ENCODE measurements at regions not wholly inside any gene's neighbourhood (a gene's known extent, or its start where the extent isn't known, plus 50 kb on each side); places are given as distances from the start of the nearest gene placed in this dataset.

GRCh38 chr21:24730661-24731060, 876.6 kb downstream of the MRPL39 start:
- no peak overlapping the region for H3K4me3 ChIP-seq (ENCODE audit: low read depth, low read length)
- TF ChIP-seq CTCF (IDR thresholded peaks at IDR 0.05; ENCODE audit: borderline replicate concordance, insufficient read depth, low read depth, low read length) = no peak

- TF ChIP-seq CTCF (IDR thresholded peaks at IDR 0.05; ENCODE audit: borderline replicate concordance, insufficient read depth, low read depth, low read length) = no peak
- no peak overlapping the region for H3K4me3 ChIP-seq (ENCODE audit: low read depth, low read length)
Measured at GRCh38 chr21:24729568-24729967, 877.7 kb downstream of the MRPL39 start.

GRCh38 chr21:24727803-24728440, 879.4 kb downstream of the MRPL39 start:
- no peak for TF ChIP-seq CTCF (IDR thresholded peaks at IDR 0.05; ENCODE audit: borderline replicate concordance, insufficient read depth, low read depth, low read length)

GRCh38 chr21:24716281-24716918, 890.9 kb downstream of the MRPL39 start:
- no peak overlapping the region for H3K4me3 ChIP-seq (ENCODE audit: low read depth, low read length)
- TF ChIP-seq CTCF (IDR thresholded peaks at IDR 0.05; ENCODE audit: borderline replicate concordance, insufficient read depth, low read depth, low read length) = no peak

More at GRCh38 chr21:24727803-24728440, 879.4 kb downstream of the MRPL39 start:
- no peak overlapping the region for H3K4me3 ChIP-seq (ENCODE audit: low read depth, low read length)

GRCh38 chr21:24714646-24715200, 892.6 kb downstream of the MRPL39 start:
- H3K4me3 ChIP-seq (ENCODE audit: low read depth, low read length) = no peak overlapping the region
- no peak for TF ChIP-seq CTCF (IDR thresholded peaks at IDR 0.05; ENCODE audit: borderline replicate concordance, insufficient read depth, low read depth, low read length)

GRCh38 chr21:24705201-24705600, 902.1 kb downstream of the MRPL39 start:
- H3K4me3 ChIP-seq (ENCODE audit: low read depth, low read length) = no peak overlapping the region
- no peak for TF ChIP-seq CTCF (IDR thresholded peaks at IDR 0.05; ENCODE audit: borderline replicate concordance, insufficient read depth, low read depth, low read length)

- TF ChIP-seq CTCF (IDR thresholded peaks at IDR 0.05; ENCODE audit: borderline replicate concordance, insufficient read depth, low read depth, low read length) = no peak
- no peak overlapping the region for H3K4me3 ChIP-seq (ENCODE audit: low read depth, low read length)
Measured at GRCh38 chr21:24693779-24694178, 913.5 kb downstream of the MRPL39 start.
